ENCODE measurements at regions not wholly inside any gene's neighbourhood (a gene's known extent, or its start where the extent isn't known, plus 50 kb on each side); places are given as distances from the start of the nearest gene placed in this dataset.
A peak's percentile ranks its signal among the peaks of the same experiment; 100 is the strongest.

- DNase-seq (ENCODE audit: low spot score), result peak; percentile 75
Observed at GRCh38 chr4:15130441-15130840, 128.2 kb downstream of the CPEB2 start.

- DNase-seq (ENCODE audit: low spot score), result peak; percentile 20
Observed at GRCh38 chr4:15131551-15131950, 129.3 kb downstream of the CPEB2 start.

- DNase-seq (ENCODE audit: low spot score), result peak; percentile 98
Observed at GRCh38 chr4:15132739-15133138, 130.5 kb downstream of the CPEB2 start.

- DNase-seq (ENCODE audit: low spot score), result no peak
Observed at GRCh38 chr4:15139599-15139998, 137.3 kb downstream of the CPEB2 start.

- DNase-seq (ENCODE audit: low spot score), result no peak
Observed at GRCh38 chr4:15142201-15142600, 139.9 kb downstream of the CPEB2 start.

- no peak for DNase-seq (ENCODE audit: low spot score)
Observed at GRCh38 chr4:15143551-15143950, 141.3 kb downstream of the CPEB2 start.

GRCh38 chr4:15144249-15144966, 142.1 kb downstream of the CPEB2 start:
- DNase-seq (ENCODE audit: low spot score), result peak; percentile 81

- peak; percentile 21 for DNase-seq (ENCODE audit: low spot score)
Observed at GRCh38 chr4:15144967-15145295, 142.7 kb downstream of the CPEB2 start.

- DNase-seq (ENCODE audit: low spot score), result no peak
Observed at GRCh38 chr4:15145709-15146108, 143.4 kb downstream of the CPEB2 start.

- peak; percentile 98 for DNase-seq (ENCODE audit: low spot score)
Observed at GRCh38 chr4:15147714-15148113, 145.4 kb downstream of the CPEB2 start.

GRCh38 chr4:15148199-15148598, 145.9 kb downstream of the CPEB2 start:
- DNase-seq (ENCODE audit: low spot score), result no peak

- DNase-seq (ENCODE audit: low spot score), result peak; percentile 46
Observed at GRCh38 chr4:15148691-15149090, 146.4 kb downstream of the CPEB2 start.

- DNase-seq (ENCODE audit: low spot score), result peak; percentile 82
Observed at GRCh38 chr4:15149234-15149838, 147.1 kb downstream of the CPEB2 start.

GRCh38 chr4:15149839-15150592, 147.7 kb downstream of the CPEB2 start:
- DNase-seq (ENCODE audit: low spot score), result peak; percentile 92

- no peak for DNase-seq (ENCODE audit: low spot score)
Observed at GRCh38 chr4:15150631-15151030, 148.3 kb downstream of the CPEB2 start.

GRCh38 chr4:15151033-15151432, 148.8 kb downstream of the CPEB2 start:
- DNase-seq (ENCODE audit: low spot score), result no peak

GRCh38 chr4:15153662-15154061, 151.4 kb downstream of the CPEB2 start:
- DNase-seq (ENCODE audit: low spot score), result no peak

GRCh38 chr4:15158406-15159091, 156.3 kb downstream of the CPEB2 start:
- no peak for DNase-seq (ENCODE audit: low spot score)

- DNase-seq (ENCODE audit: low spot score), result peak; percentile 59
Observed at GRCh38 chr4:15159477-15160019, 157.3 kb downstream of the CPEB2 start.

GRCh38 chr4:15161439-15161838, 159.2 kb downstream of the CPEB2 start:
- no peak for DNase-seq (ENCODE audit: low spot score)

- DNase-seq (ENCODE audit: low spot score), result no peak
Observed at GRCh38 chr4:15162046-15162445, 159.8 kb downstream of the CPEB2 start.
